A673 (cell line): ENCODE measurements at regions not wholly inside any gene's neighbourhood (a gene's known extent, or its start where the extent isn't known, plus 50 kb on each side); places are given as distances from the start of the nearest gene placed in this dataset.
"Not testable (repeated sequence)": the region's sequence is repeated elsewhere in the genome, so short reads cannot be mapped to it uniquely, and the experiment has no call there.

Experiments used
- BruUV-seq: library from RNA; stranded (reverse); fragments of 400-500 nt; replicated peaks from 2 replicates; lab custom pipeline; 2021; lab: Mats Ljungman, UMichigan
- CTCF ChIA-PET: fragments of 300-600 bp; sonication (Branson Sonifier 250); formaldehyde crosslinking; loops from one replicate; lab custom pipeline; 2022; ENCODE audit warnings: antibody characterized with exemption; lab: Charles Lee
- POLR2A ChIA-PET: fragments of 300-600 bp; sonication (Branson Sonifier 250); formaldehyde crosslinking; loops from one replicate; lab custom pipeline; 2022; ENCODE audit warnings: antibody characterized with exemption; ENCODE audit not compliant: low non-redundant PET; lab: Charles Lee
- DNase-seq: peaks from one replicate; pipeline ENCODE4 v3.0.0-alpha.2; 2015; ENCODE audit warnings: low spot score
- H3K27ac ChIP-seq: fragments of 200-600 bp; sonication (generic); 2 replicates; pipeline ENCODE4 v1.5.1; 2016; ENCODE audit warnings: mixed run types, low read depth, mild to moderate bottlenecking, mixed read lengths, antibody characterized with exemption, low read length; ENCODE audit not compliant: poor library complexity, severe bottlenecking
- H3K27me3 ChIP-seq: fragments of 200-600 bp; sonication (generic); replicated peaks from 2 replicates; pipeline ENCODE4 v1.6.1; 2017; ENCODE audit warnings: mixed run types, low read depth, mild to moderate bottlenecking, mixed read lengths, antibody characterized with exemption, low read length; ENCODE audit not compliant: insufficient read depth, poor library complexity
- H3K36me3 ChIP-seq: fragments of 200-600 bp; sonication (generic); 2 replicates; pipeline ENCODE4 v1.6.1; 2016; ENCODE audit warnings: mixed run types, mild to moderate bottlenecking, mixed read lengths, antibody characterized with exemption, low read length; ENCODE audit not compliant: insufficient read depth, poor library complexity, severe bottlenecking
- H3K4me1 ChIP-seq: fragments of 200-600 bp; sonication (generic); 2 replicates; pipeline ENCODE4 v1.6.1; 2017; ENCODE audit warnings: mixed run types, mild to moderate bottlenecking, mixed read lengths, antibody characterized with exemption, low read length; ENCODE audit not compliant: insufficient read depth, poor library complexity, severe bottlenecking
- H3K4me3 ChIP-seq: fragments of 200-600 bp; sonication (generic); 2 replicates; pipeline ENCODE4 v1.5.1; 2016; ENCODE audit warnings: low read depth, mixed run types, mild to moderate bottlenecking, mixed read lengths, low read length; ENCODE audit not compliant: poor library complexity, severe bottlenecking
- H3K9me3 ChIP-seq: fragments of 200-600 bp; sonication (generic); 2 replicates; pipeline ENCODE4 v1.6.1; 2016; ENCODE audit warnings: mixed run types, low read depth, mild to moderate bottlenecking, mixed read lengths, antibody characterized with exemption, low read length; ENCODE audit not compliant: poor library complexity, severe bottlenecking
- CTCF ChIP-seq: fragments of 300-800, 200-600 bp; sonication (generic); conservative IDR thresholded peaks from 2 replicates; pipeline ENCODE4 v1.5.1; 2017; ENCODE audit warnings: low read depth, mild to moderate bottlenecking, antibody characterized with exemption, low read length, moderate library complexity, mixed read lengths
- EZH2 ChIP-seq: fragments of 200-600 bp; sonication (generic); IDR thresholded peaks from 2 replicates; pipeline ENCODE4 v1.6.1; 2017; ENCODE audit warnings: borderline replicate concordance, low read depth, mild to moderate bottlenecking, mixed read lengths, antibody characterized with exemption, low read length; ENCODE audit not compliant: poor library complexity, severe bottlenecking
- intact Hi-C: fragments of 100-400 bp; cut with micrococcal nuclease; formaldehyde crosslinking; loops from one replicate; pipeline ENCODE4 v1.10.0; 2022; ENCODE audit not compliant: unreplicated experiment
- microRNA-seq: library from miRNA; unstranded; fragments of <30 nt; microRNA quantifications from one replicate; pipeline ENCODE4 v1.2.0, GENCODE V29; 2021

DNA sequence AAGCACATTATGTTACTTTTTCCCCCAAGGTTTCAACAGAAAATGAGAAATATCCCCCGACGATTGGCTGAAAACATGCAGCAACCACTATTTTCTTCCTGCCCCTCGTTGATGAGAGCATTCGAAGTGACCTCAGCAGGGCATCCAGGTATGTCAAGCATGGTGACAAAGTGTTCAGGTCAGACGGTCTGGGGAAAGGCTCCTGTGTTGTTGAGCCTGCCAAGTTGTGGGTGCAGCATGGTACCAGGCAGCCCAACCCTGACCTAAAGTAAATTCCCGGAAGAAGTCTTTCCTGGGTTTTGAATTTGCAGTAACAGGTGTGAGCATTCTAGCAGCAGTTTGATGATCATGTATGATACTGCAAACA, 51.7 kb upstream of the SEC14L1 start:
- BruUV-seq, result TSS peak; percentile 75
- peak overlapping the region; percentile 79 for H3K4me3 ChIP-seq
- H3K27me3 ChIP-seq, result no peaks in the 10 kb centered on the region
- DNase-seq, result no peak
- POLR2A ChIA-PET, result interaction anchor here (0.5 to 0.6 kb wide), 2 partner anchors 138 to 199 kb away, joined by 5 to 9 read pairs; no protein-coding TSS in a partner anchor
- intact Hi-C loops, result loop anchor here (5.0 kb wide), 1 partner anchor 408 kb away; no protein-coding TSS in a partner anchor
- peaks cover 39% of the 10 kb centered on the region for H3K36me3 ChIP-seq
- TF ChIP-seq EZH2 (no peak), CTCF (no peak)
- no peaks in the 10 kb centered on the region for H3K9me3 ChIP-seq
- peaks cover 14% of the 10 kb centered on the region for H3K4me1 ChIP-seq
- H3K27ac ChIP-seq, result peak overlapping the region; percentile 93
- CTCF ChIA-PET, result interaction anchor here (0.7 to 1.3 kb wide), 3 partner anchors 24 to 51 kb away, joined by 3 to 8 read pairs (median 6); partner anchors contain the start of gene SEC14L1

- peaks cover 47% of the 10 kb centered on the region for H3K36me3 ChIP-seq
- H3K4me3 ChIP-seq, result peak overlapping the region; percentile 79
- intact Hi-C loops, result loop anchor here (5.0 kb wide), 1 partner anchor 407 kb away; no protein-coding TSS in a partner anchor
- H3K27ac ChIP-seq, H3K27me3 ChIP-seq, DNase-seq, BruUV-seq, H3K9me3 ChIP-seq, POLR2A ChIA-PET: not testable (repeated sequence)
- peaks cover 14% of the 10 kb centered on the region for H3K4me1 ChIP-seq
- CTCF ChIA-PET, result interaction anchor here (0.7 kb wide), 2 partner anchors 25 to 384 kb away, joined by 4 to 8 read pairs; no protein-coding TSS in a partner anchor
Measured at GRCh38 chr17:77089949-77090348, 50.8 kb upstream of the SEC14L1 start.

DNA sequence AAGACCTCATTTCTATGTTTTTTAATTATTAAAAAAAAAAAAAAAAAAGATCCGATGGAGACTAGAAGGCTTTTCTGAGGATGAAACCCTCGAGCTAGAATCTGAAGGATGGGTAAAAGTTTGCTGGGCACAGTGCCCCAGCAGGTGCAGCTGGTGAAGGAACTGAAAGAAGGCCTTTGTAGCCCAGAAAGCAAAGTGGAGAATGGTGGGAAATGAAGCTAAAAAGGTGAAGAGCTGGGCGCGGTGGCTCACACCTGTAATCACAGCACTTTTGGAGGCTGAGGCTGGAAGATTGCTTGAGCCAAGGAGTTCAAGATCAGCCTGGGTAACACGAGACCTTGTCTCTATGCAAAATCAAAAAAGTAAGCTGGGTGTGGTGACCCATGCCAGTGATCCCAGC, 50.3 kb upstream of the SEC14L1 start:
- H3K4me1 ChIP-seq, result peaks cover 14% of the 10 kb centered on the region
- ChIA-PET CTCF (interaction anchor here (0.7 kb wide), 2 partner anchors 384 to 898 kb away, joined by 4 read pairs; no protein-coding TSS in a partner anchor), POLR2A (interaction anchor here (0.6 to 0.7 kb wide), 2 partner anchors 122 to 125 kb away, joined by 3 to 9 read pairs; no protein-coding TSS in a partner anchor)
- no peaks in the 10 kb centered on the region for H3K27me3 ChIP-seq
- H3K4me3 ChIP-seq, result no peak overlapping the region
- DNase-seq, result no peak
- intact Hi-C loops, result no loop called here
- H3K9me3 ChIP-seq, result no peaks in the 10 kb centered on the region
- peaks cover 53% of the 10 kb centered on the region for H3K36me3 ChIP-seq
- no TSS peak for BruUV-seq
- no peak for TF ChIP-seq CTCF
- no peak for TF ChIP-seq EZH2
- no peak overlapping the region for H3K27ac ChIP-seq

Small RNA genes lying in the stretch of these regions (microRNA-seq; reads per million reads assigned to microRNA genes)
- 34.8 reads per million, percentile 51 among the genes with 10 or more reads in this experiment for gene MIR6516
